NCI-H1417 (cell line): ENCODE measurements at regions not wholly inside any gene's neighbourhood (a gene's known extent, or its start where the extent isn't known, plus 50 kb on each side); places are given as distances from the start of the nearest gene placed in this dataset.

Experiments used
- DNase-seq, 3 experiments: peaks; one replicate each; lab custom pipeline; 2025; lab: John Stamatoyannopoulos, UW

GRCh38 chr4:33171873-33172525 is 2451.8 kb downstream of the PCDH7 start:
- peak in 2 of 3 experiments; percentile 46 to 83 for DNase-seq

- no peak for DNase-seq
Measured at GRCh38 chr4:33176566-33176965, 2456.4 kb downstream of the PCDH7 start.

GRCh38 chr4:33184657-33185290 is 2464.6 kb downstream of the PCDH7 start:
- peak in 2 of 3 experiments; percentile 37 to 68 for DNase-seq

- no peak for DNase-seq
Measured at GRCh38 chr4:33187035-33187434, 2466.9 kb downstream of the PCDH7 start.

- DNase-seq = no peak
Measured at GRCh38 chr4:33188733-33189132, 2468.6 kb downstream of the PCDH7 start.

- no peak for DNase-seq
Measured at GRCh38 chr4:33189169-33189568, 2469.0 kb downstream of the PCDH7 start.

- no peak for DNase-seq
Measured at GRCh38 chr4:33193109-33193508, 2472.9 kb downstream of the PCDH7 start.

GRCh38 chr4:33200377-33200776 is 2480.2 kb downstream of the PCDH7 start:
- DNase-seq = no peak

GRCh38 chr4:33218238-33218637 is 2498.1 kb downstream of the PCDH7 start:
- no peak for DNase-seq

- no peak for DNase-seq
Measured at GRCh38 chr4:33226133-33226532, 2506.0 kb downstream of the PCDH7 start.

- no peak for DNase-seq
Measured at GRCh38 chr4:33226783-33227182, 2506.6 kb downstream of the PCDH7 start.

GRCh38 chr4:33255094-33255493 is 2534.9 kb downstream of the PCDH7 start:
- no peak for DNase-seq

GRCh38 chr4:33255507-33255906 is 2535.3 kb downstream of the PCDH7 start:
- no peak for DNase-seq

- no peak for DNase-seq
Measured at GRCh38 chr4:33262824-33263223, 2542.7 kb downstream of the PCDH7 start.

- DNase-seq = no peak
Measured at GRCh38 chr4:33268776-33269175, 2548.6 kb downstream of the PCDH7 start.

- no peak for DNase-seq
Measured at GRCh38 chr4:33270403-33270802, 2550.2 kb downstream of the PCDH7 start.

GRCh38 chr4:33272722-33273121 is 2552.6 kb downstream of the PCDH7 start:
- no peak for DNase-seq

- DNase-seq = no peak
Measured at GRCh38 chr4:33283818-33284217, 2563.6 kb downstream of the PCDH7 start.

- peak in 2 of 3 experiments; percentile 37 to 72 for DNase-seq
Measured at GRCh38 chr4:33296876-33297455, 2576.8 kb downstream of the PCDH7 start.

- no peak for DNase-seq
Measured at GRCh38 chr4:33302321-33302720, 2582.2 kb downstream of the PCDH7 start.

GRCh38 chr4:33306131-33306530 is 2586.0 kb downstream of the PCDH7 start:
- no peak for DNase-seq

GRCh38 chr4:33316033-33316432 is 2595.9 kb downstream of the PCDH7 start:
- no peak for DNase-seq

- DNase-seq = no peak
Measured at GRCh38 chr4:33316578-33316977, 2596.4 kb downstream of the PCDH7 start.
